HCEC 1CT (cell line): ENCODE measurements at regions not wholly inside any gene's neighbourhood (a gene's known extent, or its start where the extent isn't known, plus 50 kb on each side); places are given as distances from the start of the nearest gene placed in this dataset.
A peak's percentile ranks its signal among the peaks of the same experiment; 100 is the strongest.

ENCODE experiments used
- DNase-seq: peaks from one replicate; pipeline ENCODE4 v3.0.0-alpha.2; 2017

GRCh38 chr10:4373098-4373497, 452.9 kb upstream of the AKR1E2 start:
- no peak for DNase-seq

- peak; percentile 99 for DNase-seq
Observed at GRCh38 chr10:4372601-4373000, 453.4 kb upstream of the AKR1E2 start.

GRCh38 chr10:4371691-4372295, 454.2 kb upstream of the AKR1E2 start:
- DNase-seq, result no peak

- no peak for DNase-seq
Observed at GRCh38 chr10:4370376-4370775, 455.6 kb upstream of the AKR1E2 start.

- no peak for DNase-seq
Observed at GRCh38 chr10:4361581-4361980, 464.4 kb upstream of the AKR1E2 start.

- no peak for DNase-seq
Observed at GRCh38 chr10:4359003-4359402, 467.0 kb upstream of the AKR1E2 start.

GRCh38 chr10:4357911-4358310, 468.1 kb upstream of the AKR1E2 start:
- no peak for DNase-seq

GRCh38 chr10:4355350-4355749, 470.7 kb upstream of the AKR1E2 start:
- DNase-seq, result no peak

- DNase-seq, result no peak
Observed at GRCh38 chr10:4354382-4354812, 471.6 kb upstream of the AKR1E2 start.

GRCh38 chr10:4353964-4354363, 472.0 kb upstream of the AKR1E2 start:
- peak; percentile 44 for DNase-seq

GRCh38 chr10:4353059-4353655, 472.9 kb upstream of the AKR1E2 start:
- DNase-seq, result peak; percentile 32

GRCh38 chr10:4352414-4352961, 473.5 kb upstream of the AKR1E2 start:
- no peak for DNase-seq

GRCh38 chr10:4351723-4352413, 474.1 kb upstream of the AKR1E2 start:
- peak; percentile 24 for DNase-seq

GRCh38 chr10:4347397-4347796, 478.6 kb upstream of the AKR1E2 start:
- no peak for DNase-seq

- no peak for DNase-seq
Observed at GRCh38 chr10:4345877-4346646, 479.9 kb upstream of the AKR1E2 start.

- DNase-seq, result peak; percentile 100
Observed at GRCh38 chr10:4344492-4344994, 481.5 kb upstream of the AKR1E2 start.

GRCh38 chr10:4343873-4344272, 482.1 kb upstream of the AKR1E2 start:
- peak; percentile 10 for DNase-seq

GRCh38 chr10:4343091-4343490, 482.9 kb upstream of the AKR1E2 start:
- DNase-seq, result no peak

- DNase-seq, result no peak
Observed at GRCh38 chr10:4338768-4339167, 487.2 kb upstream of the AKR1E2 start.

GRCh38 chr10:4337563-4337962, 488.4 kb upstream of the AKR1E2 start:
- no peak for DNase-seq

- DNase-seq, result no peak
Observed at GRCh38 chr10:4334871-4335270, 491.1 kb upstream of the AKR1E2 start.

GRCh38 chr10:4334015-4334414, 492.0 kb upstream of the AKR1E2 start:
- DNase-seq, result no peak

GRCh38 chr10:4333459-4333894, 492.5 kb upstream of the AKR1E2 start:
- no peak for DNase-seq
